ENCODE measurements at regions not wholly inside any gene's neighbourhood (a gene's known extent, or its start where the extent isn't known, plus 50 kb on each side); places are given as distances from the start of the nearest gene placed in this dataset.

GRCh38 chr1:38451541-38451993 lies 405.0 kb upstream of the POU3F1 start:
- TF ChIP-seq CTCF (IDR thresholded peaks at IDR 0.05) (no peak), POLR2A (IDR thresholded peaks at IDR 0.05) (no peak)

All from adrenal gland (tissue), 5 donors.